ENCODE measurements at regions not wholly inside any gene's neighbourhood (a gene's known extent, or its start where the extent isn't known, plus 50 kb on each side); places are given as distances from the start of the nearest gene placed in this dataset.

DNA sequence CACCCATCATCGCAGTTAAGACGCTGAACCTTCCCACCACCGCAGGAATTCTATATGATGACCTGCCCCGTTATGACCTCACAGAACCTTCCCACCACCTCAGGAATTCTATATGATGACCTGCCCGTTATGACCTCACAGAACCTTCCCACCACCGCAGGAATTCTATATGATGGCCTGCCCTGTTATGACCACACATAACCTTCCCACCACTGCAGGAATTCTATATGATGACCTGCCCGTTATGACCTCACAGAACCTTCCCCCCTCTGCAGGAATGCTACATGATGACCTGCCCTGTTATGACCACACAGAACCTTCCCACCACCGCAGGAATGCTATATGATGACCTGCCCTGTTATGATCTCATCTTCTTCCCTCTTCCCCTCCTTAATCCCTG lies 64.3 kb downstream of the IRX1 start (continued):
- TF ChIP-seq ETS1 (IDR thresholded peaks at IDR 0.05) = no peak
- no peak for TF ChIP-seq ZNF114 (CRISPR knock-in tag; IDR thresholded peaks at IDR 0.05)
- TF ChIP-seq EZH2phosphoT487 (IDR thresholded peaks at IDR 0.05; ENCODE audit: unreplicated experiment) = no peak
- TF ChIP-seq, protein P1, sequence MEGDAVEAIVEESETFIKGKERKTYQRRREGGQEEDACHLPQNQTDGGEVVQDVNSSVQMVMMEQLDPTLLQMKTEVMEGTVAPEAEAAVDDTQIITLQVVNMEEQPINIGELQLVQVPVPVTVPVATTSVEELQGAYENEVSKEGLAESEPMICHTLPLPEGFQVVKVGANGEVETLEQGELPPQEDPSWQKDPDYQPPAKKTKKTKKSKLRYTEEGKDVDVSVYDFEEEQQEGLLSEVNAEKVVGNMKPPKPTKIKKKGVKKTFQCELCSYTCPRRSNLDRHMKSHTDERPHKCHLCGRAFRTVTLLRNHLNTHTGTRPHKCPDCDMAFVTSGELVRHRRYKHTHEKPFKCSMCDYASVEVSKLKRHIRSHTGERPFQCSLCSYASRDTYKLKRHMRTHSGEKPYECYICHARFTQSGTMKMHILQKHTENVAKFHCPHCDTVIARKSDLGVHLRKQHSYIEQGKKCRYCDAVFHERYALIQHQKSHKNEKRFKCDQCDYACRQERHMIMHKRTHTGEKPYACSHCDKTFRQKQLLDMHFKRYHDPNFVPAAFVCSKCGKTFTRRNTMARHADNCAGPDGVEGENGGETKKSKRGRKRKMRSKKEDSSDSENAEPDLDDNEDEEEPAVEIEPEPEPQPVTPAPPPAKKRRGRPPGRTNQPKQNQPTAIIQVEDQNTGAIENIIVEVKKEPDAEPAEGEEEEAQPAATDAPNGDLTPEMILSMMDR (conservative IDR thresholded peaks at IDR 0.05; ENCODE audit: low read depth in 2 of 2) = no peak

DNA sequence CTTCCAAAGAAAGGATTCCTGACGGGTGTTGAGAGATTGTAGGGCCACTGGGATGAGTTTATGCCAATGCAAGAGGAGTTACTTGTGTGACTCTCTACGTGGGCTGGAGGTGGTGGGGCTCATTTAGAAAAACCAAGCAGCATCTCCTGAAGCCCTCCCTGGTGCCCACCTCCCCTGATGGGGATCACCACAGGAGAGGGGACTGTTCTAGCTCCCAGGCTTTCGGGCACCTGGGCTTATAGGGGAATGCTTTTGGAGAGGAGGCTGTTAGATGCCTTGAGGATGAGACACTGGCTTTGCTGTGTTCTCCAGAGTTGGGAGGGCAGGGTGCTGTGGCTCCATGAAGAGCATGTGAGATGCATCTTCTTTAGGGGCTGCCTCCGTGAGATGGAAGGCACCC lies 65.0 kb downstream of the IRX1 start:
- H3K27ac Mint-ChIP-seq = no peak overlapping the region
- TF ChIP-seq, protein P2, sequence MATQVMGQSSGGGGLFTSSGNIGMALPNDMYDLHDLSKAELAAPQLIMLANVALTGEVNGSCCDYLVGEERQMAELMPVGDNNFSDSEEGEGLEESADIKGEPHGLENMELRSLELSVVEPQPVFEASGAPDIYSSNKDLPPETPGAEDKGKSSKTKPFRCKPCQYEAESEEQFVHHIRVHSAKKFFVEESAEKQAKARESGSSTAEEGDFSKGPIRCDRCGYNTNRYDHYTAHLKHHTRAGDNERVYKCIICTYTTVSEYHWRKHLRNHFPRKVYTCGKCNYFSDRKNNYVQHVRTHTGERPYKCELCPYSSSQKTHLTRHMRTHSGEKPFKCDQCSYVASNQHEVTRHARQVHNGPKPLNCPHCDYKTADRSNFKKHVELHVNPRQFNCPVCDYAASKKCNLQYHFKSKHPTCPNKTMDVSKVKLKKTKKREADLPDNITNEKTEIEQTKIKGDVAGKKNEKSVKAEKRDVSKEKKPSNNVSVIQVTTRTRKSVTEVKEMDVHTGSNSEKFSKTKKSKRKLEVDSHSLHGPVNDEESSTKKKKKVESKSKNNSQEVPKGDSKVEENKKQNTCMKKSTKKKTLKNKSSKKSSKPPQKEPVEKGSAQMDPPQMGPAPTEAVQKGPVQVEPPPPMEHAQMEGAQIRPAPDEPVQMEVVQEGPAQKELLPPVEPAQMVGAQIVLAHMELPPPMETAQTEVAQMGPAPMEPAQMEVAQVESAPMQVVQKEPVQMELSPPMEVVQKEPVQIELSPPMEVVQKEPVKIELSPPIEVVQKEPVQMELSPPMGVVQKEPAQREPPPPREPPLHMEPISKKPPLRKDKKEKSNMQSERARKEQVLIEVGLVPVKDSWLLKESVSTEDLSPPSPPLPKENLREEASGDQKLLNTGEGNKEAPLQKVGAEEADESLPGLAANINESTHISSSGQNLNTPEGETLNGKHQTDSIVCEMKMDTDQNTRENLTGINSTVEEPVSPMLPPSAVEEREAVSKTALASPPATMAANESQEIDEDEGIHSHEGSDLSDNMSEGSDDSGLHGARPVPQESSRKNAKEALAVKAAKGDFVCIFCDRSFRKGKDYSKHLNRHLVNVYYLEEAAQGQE (IDR thresholded peaks at IDR 0.05; ENCODE audit: unreplicated experiment) = no peak
- Histone ChIP-seq H3K4me2 (no peak overlapping the region), H3F3A (replicated peaks; ENCODE audit: low read depth) (no peaks in the 10 kb centered on the region), H3K27ac (ENCODE audit: low read depth) (no peak overlapping the region), H3K36me3 (ENCODE audit: insufficient read depth) (no peaks in the 10 kb centered on the region), H2AFZ (no peak overlapping the region), H3K79me2 (replicated peaks; ENCODE audit: insufficient read depth) (no peaks in the 10 kb centered on the region), H4K20me1 (replicated peaks; ENCODE audit: insufficient read depth) (no peaks in the 10 kb centered on the region), H3K4me1 (ENCODE audit: insufficient read depth) (no peaks in the 10 kb centered on the region), H3K27me3 (ENCODE audit: insufficient read depth) (no peaks in the 10 kb centered on the region), H3K4me3 (no peak overlapping the region), H3K9me2 (ENCODE audit: insufficient read depth) (no peaks in the 10 kb centered on the region)
- peaks cover 4% of the 10 kb centered on the region; the same call in 2 of the 3 replicates for H3K9me3 Mint-ChIP-seq
- DNase-seq (ENCODE audit: low spot score) (no peak), ATAC-seq (no peak)
- no peaks in the 10 kb centered on the region for H3K4me1 Mint-ChIP-seq
- no peak overlapping the region for H3K4me3 Mint-ChIP-seq
- no peaks in the 10 kb centered on the region for H3K27me3 Mint-ChIP-seq (ENCODE audit: insufficient read depth, low read depth, poor library complexity)
- no peaks in the 10 kb centered on the region for H3K36me3 Mint-ChIP-seq (ENCODE audit: low read depth)

DNA sequence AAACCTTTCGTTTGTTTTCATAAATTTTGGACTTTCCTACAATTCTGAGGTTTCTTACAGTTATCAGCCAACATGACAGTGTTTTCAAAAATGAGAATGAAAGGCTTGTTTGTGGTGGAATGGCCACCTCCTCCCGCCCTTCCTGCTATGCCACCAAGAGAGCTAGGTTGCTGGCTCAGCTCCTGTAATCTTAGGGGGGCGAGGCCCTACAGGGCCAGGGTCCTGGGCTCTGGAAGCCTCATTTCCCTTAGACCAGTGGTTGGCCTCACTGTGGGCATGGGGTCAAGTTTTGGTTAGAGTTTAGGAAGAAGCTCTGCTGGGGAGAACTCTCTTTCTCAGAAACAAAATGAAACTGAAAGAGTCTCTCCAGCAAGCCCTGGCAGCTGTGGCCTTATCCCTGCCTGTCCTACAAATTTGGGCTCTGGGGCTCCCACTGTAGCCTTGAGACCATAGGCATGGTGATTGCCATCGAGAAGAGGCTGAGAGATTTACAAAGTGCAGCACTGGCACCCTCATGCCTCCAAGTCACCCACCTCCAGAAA lies 66.2 kb downstream of the IRX1 start:
- no peak for ATAC-seq
- Histone ChIP-seq H3K27me3 (ENCODE audit: insufficient read depth) (no peaks in the 10 kb centered on the region), H3K4me1 (ENCODE audit: insufficient read depth) (no peaks in the 10 kb centered on the region), H3F3A (replicated peaks; ENCODE audit: low read depth) (no peaks in the 10 kb centered on the region), H3K79me2 (replicated peaks; ENCODE audit: insufficient read depth) (no peaks in the 10 kb centered on the region), H3K27ac (ENCODE audit: low read depth) (no peak overlapping the region), H3K4me3 (no peak overlapping the region), H3K4me2 (no peak overlapping the region), H2AFZ (no peak overlapping the region), H4K20me1 (replicated peaks; ENCODE audit: insufficient read depth) (no peaks in the 10 kb centered on the region), H3K9me2 (ENCODE audit: insufficient read depth) (no peaks in the 10 kb centered on the region), H3K36me3 (ENCODE audit: insufficient read depth) (no peaks in the 10 kb centered on the region)
- no peaks in the 10 kb centered on the region for H3K36me3 Mint-ChIP-seq (ENCODE audit: low read depth)
- no peak overlapping the region for H3K4me3 Mint-ChIP-seq
- H3K27me3 Mint-ChIP-seq (ENCODE audit: insufficient read depth, low read depth, poor library complexity) = no peaks in the 10 kb centered on the region
- no peak for DNase-seq (ENCODE audit: low spot score)
- H3K9me3 Mint-ChIP-seq = peaks cover 4% of the 10 kb centered on the region; the same call in 2 of the 3 replicates
- H3K27ac Mint-ChIP-seq = no peak overlapping the region
- H3K4me1 Mint-ChIP-seq = no peaks in the 10 kb centered on the region
- TF ChIP-seq EZH2 (IDR thresholded peaks at IDR 0.05; ENCODE audit: low read depth, unreplicated experiment) = no peak
- TF ChIP-seq ZNF114 (CRISPR knock-in tag; IDR thresholded peaks at IDR 0.05) = no peak
- TF ChIP-seq, protein P2 (IDR thresholded peaks at IDR 0.05; ENCODE audit: unreplicated experiment) = no peak

Measured in GM23338 (cell line).